DMS 273 treated with DMSO at 0.1 percent for 48 hours (cell line): ENCODE measurements at regions not wholly inside any gene's neighbourhood (a gene's known extent, or its start where the extent isn't known, plus 50 kb on each side); places are given as distances from the start of the nearest gene placed in this dataset.
A peak's percentile ranks its signal among the peaks of the same experiment; 100 is the strongest.

Experiments used
- DNase-seq: peaks from one replicate; lab custom pipeline; 2025; lab: John Stamatoyannopoulos, UW

DNA sequence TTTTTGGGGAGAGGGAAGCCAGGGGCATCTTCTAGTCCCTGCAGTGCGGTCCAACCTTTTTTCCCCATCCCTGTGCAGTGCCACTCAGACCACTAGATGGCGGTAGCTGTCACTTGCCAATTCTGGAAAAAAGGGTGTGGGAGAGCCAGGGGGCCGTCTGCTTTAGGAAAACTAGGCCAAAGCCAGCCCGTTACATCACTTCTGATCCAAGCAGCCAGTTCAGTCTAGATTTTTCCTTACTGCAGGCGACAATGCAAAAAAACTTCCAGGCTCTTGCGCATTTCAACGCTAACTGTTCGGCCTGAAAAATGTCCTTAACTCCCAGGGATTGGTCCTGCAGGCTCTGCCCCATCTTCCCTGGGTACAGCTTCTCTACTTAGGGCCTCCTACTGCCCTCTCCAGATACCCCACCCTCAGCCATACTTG is 69.2 kb upstream of the CES5A start:
- peak; percentile 36 for DNase-seq

- no peak for DNase-seq
Observed at GRCh38 chr16:55943267-55943666, 68.1 kb upstream of the CES5A start.

- DNase-seq: no peak
Observed at GRCh38 chr16:55942821-55943220, 67.6 kb upstream of the CES5A start.

DNA sequence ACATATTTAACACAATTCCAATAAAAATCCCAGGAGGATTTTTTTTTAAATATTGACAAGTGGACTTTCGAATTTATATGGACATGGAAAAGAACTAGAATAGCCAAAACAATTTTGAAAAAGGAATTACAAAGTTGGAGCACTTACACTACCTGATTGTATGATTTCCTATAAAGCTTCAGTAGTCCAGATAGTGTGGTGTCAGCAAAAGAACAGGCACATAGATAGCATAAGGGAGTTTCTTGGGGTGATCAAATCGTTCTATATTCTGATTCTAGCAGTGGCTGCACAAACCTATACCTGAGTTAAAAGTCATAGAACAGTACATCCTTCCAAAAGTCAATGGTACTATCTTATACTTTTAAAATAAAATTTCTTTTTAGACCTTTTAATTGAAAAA is 66.4 kb upstream of the CES5A start:
- DNase-seq: no peak

DNA sequence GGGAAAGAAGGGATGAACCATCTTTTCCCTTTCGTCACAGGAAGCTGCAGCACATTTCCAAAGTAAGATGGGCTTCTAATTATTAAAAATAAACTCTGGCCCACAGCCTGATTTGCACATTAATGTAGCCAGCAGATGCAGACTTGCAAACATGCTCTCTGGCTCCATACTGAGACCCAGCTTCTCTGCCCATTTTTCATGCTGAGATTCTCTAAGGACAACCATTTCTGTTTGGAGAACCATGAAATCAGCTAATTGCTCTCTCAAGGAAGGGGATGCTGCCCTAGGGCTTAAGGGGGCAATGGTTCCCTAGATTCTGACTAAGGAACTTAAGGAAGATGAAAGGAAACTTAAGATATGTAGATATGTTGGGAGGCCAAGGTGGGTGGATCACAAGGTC is 63.0 kb upstream of the CES5A start:
- no peak for DNase-seq

GRCh38 chr16:55933038-55933437 is 57.9 kb upstream of the CES5A start:
- no peak for DNase-seq

GRCh38 chr16:55930036-55930435 is 54.9 kb upstream of the CES5A start:
- no peak for DNase-seq

- DNase-seq: no peak
Observed at GRCh38 chr16:55929181-55929580, 54.0 kb upstream of the CES5A start.

GRCh38 chr16:55925242-55925641 is 50.1 kb upstream of the CES5A start:
- no peak for DNase-seq
